WTC11 (cell line): ENCODE measurements at regions not wholly inside any gene's neighbourhood (a gene's known extent, or its start where the extent isn't known, plus 50 kb on each side); places are given as distances from the start of the nearest gene placed in this dataset.

Experiments
- CBFB ChIP-seq: sonication (generic); formaldehyde crosslinking; IDR thresholded peaks from 2 replicates; pipeline ENCODE4 v1.8.1; 2022; ENCODE audit warnings: mild to moderate bottlenecking, low read depth, missing genetic modification reagents
- CREM ChIP-seq: sonication (generic); formaldehyde crosslinking; IDR thresholded peaks from 2 replicates; pipeline ENCODE4 v1.8.1; 2022; ENCODE audit warnings: mild to moderate bottlenecking, missing genetic modification reagents, moderate library complexity
- CTCF ChIP-seq: fragments of 200-600 bp; IDR thresholded peaks from 2 replicates; pipeline ENCODE4 v1.8.0; 2022; ENCODE audit warnings: antibody characterized with exemption
- E2F1 ChIP-seq: sonication (generic); formaldehyde crosslinking; IDR thresholded peaks from 2 replicates; pipeline ENCODE4 v1.8.0; 2022; ENCODE audit warnings: mild to moderate bottlenecking, missing genetic modification reagents
- ELF4 ChIP-seq: sonication (generic); formaldehyde crosslinking; IDR thresholded peaks from 2 replicates; pipeline ENCODE4 v1.8.1; 2022; ENCODE audit warnings: low read depth, mild to moderate bottlenecking, moderate library complexity, missing genetic modification reagents
- ERG ChIP-seq: fragments of 250-450 bp; sonication (Bioruptor Pico); IDR thresholded peaks from 2 replicates; pipeline ENCODE4 v1.8.0; 2021; ENCODE audit warnings: mild to moderate bottlenecking
- FOXK1 ChIP-seq: sonication (generic); formaldehyde crosslinking; IDR thresholded peaks from 2 replicates; pipeline ENCODE4 v1.8.0; 2022; ENCODE audit warnings: mild to moderate bottlenecking, moderate library complexity, missing genetic modification reagents
- JUN ChIP-seq: sonication (generic); formaldehyde crosslinking; IDR thresholded peaks from 2 replicates; pipeline ENCODE4 v1.8.0; 2023; ENCODE audit warnings: mild to moderate bottlenecking, missing genetic modification reagents
- NR2C2 ChIP-seq: sonication (generic); formaldehyde crosslinking; IDR thresholded peaks from 2 replicates; pipeline ENCODE4 v1.8.0; 2022; ENCODE audit warnings: mild to moderate bottlenecking, missing genetic modification reagents
- RELA ChIP-seq: sonication (generic); formaldehyde crosslinking; IDR thresholded peaks from 2 replicates; pipeline ENCODE4 v1.8.1; 2022; ENCODE audit warnings: missing genetic modification reagents, mild to moderate bottlenecking, borderline replicate concordance
- SP1 ChIP-seq: sonication (generic); formaldehyde crosslinking; conservative IDR thresholded peaks from 2 replicates; pipeline ENCODE4 v1.8.1; 2022; ENCODE audit warnings: missing genetic modification reagents

- TF ChIP-seq CTCF (no peak), E2F1 (CRISPR knock-in tag) (no peak), SP1 (peak; percentile 65), ELF4 (no peak), CBFB (CRISPR knock-in tag) (no peak), RELA (CRISPR knock-in tag) (no peak), NR2C2 (no peak), FOXK1 (peak; percentile 83), ERG (CRISPR knock-in tag) (no peak), JUN (CRISPR knock-in tag) (no peak), CREM (CRISPR knock-in tag) (no peak)
Observed at GRCh38 chr14:76924371-76925096, 98.3 kb downstream of the LRRC74A start.
